CD4-positive, alpha-beta memory T cell (primary cell): ENCODE measurements at regions not wholly inside any gene's neighbourhood (a gene's known extent, or its start where the extent isn't known, plus 50 kb on each side); places are given as distances from the start of the nearest gene placed in this dataset.

Experiments used
- CTCF ChIA-PET: fragments of 350-600 bp; sonication (Branson Sonifier 250); formaldehyde crosslinking; loops from one replicate; lab custom pipeline; 2021; ENCODE audit warnings: inconsistent platforms; ENCODE audit not compliant: partially characterized antibody; lab: Charles Lee
- POLR2A ChIA-PET: fragments of 350-600 bp; sonication (Branson Sonifier 250); formaldehyde crosslinking; loops from one replicate; lab custom pipeline; 2021; ENCODE audit not compliant: partially characterized antibody; lab: Charles Lee
- DNase-seq, 5 donors: peaks; one replicate each; pipeline versions ENCODE4 v3.0.0 to v3.0.0-alpha.2; 2020 to 2022; ENCODE audit warnings: mixed read lengths in 1 of 5
- H3K27ac ChIP-seq: one replicate; pipeline ENCODE4 v1.7.0; 2013; ENCODE audit warnings: low read depth, low read length
- H3K27me3 ChIP-seq: 2 replicates; pipeline ENCODE4 v1.7.0; 2013; ENCODE audit warnings: mild to moderate bottlenecking, low read length, moderate library complexity; ENCODE audit not compliant: insufficient read depth
- H3K36me3 ChIP-seq: 2 replicates; pipeline ENCODE4 v1.7.0; 2013; ENCODE audit warnings: mild to moderate bottlenecking, low read length, moderate library complexity; ENCODE audit not compliant: insufficient read depth
- H3K4me1 ChIP-seq: 2 replicates; pipeline ENCODE4 v1.7.0; 2013; ENCODE audit warnings: mild to moderate bottlenecking, low read length, moderate library complexity; ENCODE audit not compliant: insufficient read depth
- H3K4me3 ChIP-seq, 2 donors: one replicate each; pipeline ENCODE4 v1.7.0; 2013; ENCODE audit warnings: low read length in 2 of 2, mild to moderate bottlenecking in 1 of 2
- H3K9me3 ChIP-seq, 2 donors: one replicate each; pipeline ENCODE4 v1.7.0; 2013; ENCODE audit warnings: low read length in 2 of 2, control low read depth in 1 of 2; ENCODE audit not compliant: control insufficient read depth in 1 of 2
- H3K27ac Mint-ChIP-seq, 7 donors: one replicate each; pipeline ENCODE4 v1.8.0; 2020 to 2021; ENCODE audit warnings: mixed read lengths in 7 of 7, mild to moderate bottlenecking in 6 of 7, inconsistent platforms in 3 of 7, moderate library complexity in 3 of 7
- H3K27me3 Mint-ChIP-seq, 2 donors: one replicate each; pipeline ENCODE4 v1.8.0; 2020 to 2021; ENCODE audit warnings: mixed read lengths in 2 of 2
- H3K36me3 Mint-ChIP-seq, 2 donors: one replicate each; pipeline ENCODE4 v1.8.0; 2020 to 2021; ENCODE audit warnings: mixed read lengths in 2 of 2, inconsistent platforms in 1 of 2, mild to moderate bottlenecking in 1 of 2
- H3K4me1 Mint-ChIP-seq, 4 donors: one replicate each; pipeline ENCODE4 v1.8.0; 2020 to 2021; ENCODE audit warnings: mixed read lengths in 4 of 4, mild to moderate bottlenecking in 1 of 4
- H3K4me3 Mint-ChIP-seq, 8 donors: one replicate each; pipeline ENCODE4 v1.8.0; 2020 to 2021; ENCODE audit warnings: mixed read lengths in 8 of 8, mild to moderate bottlenecking in 7 of 8, moderate library complexity in 6 of 8, inconsistent platforms in 3 of 8
- H3K9me3 Mint-ChIP-seq, 8 donors: one replicate each; pipeline ENCODE4 v1.8.0; 2020 to 2021; ENCODE audit warnings: mixed read lengths in 8 of 8, mild to moderate bottlenecking in 5 of 8, inconsistent platforms in 3 of 8, moderate library complexity in 1 of 8
- intact Hi-C: fragments of 100-400 bp; cut with micrococcal nuclease; formaldehyde crosslinking; loops from one replicate; pipeline ENCODE4 v1.15.1; 2023

DNA sequence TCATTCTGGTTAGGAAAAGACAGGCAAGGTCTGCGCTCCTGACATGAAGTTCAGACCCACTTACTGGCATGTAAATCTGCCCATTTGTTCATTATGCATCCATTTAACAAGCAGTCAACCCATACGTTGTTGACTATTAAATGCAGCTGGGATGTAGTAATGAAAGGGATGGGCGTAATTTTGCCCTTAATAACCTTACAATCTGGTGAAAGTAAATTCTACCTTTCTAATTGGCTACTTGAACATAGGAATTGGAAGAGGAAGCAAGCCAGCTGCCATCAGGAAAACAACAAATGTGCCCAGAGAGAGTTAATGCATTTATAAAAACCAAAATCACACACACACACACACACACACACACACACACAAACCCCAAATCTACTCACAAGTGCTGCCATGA lies 170.2 kb upstream of the PITRM1 start:
- ChIA-PET CTCF (no interaction called here), POLR2A (no interaction called here)
- no peak overlapping the region for H3K4me3 ChIP-seq
- DNase-seq, result no peak
- no peaks in the 10 kb centered on the region for H3K9me3 Mint-ChIP-seq
- H3K27ac ChIP-seq, result no peak overlapping the region
- no peaks in the 10 kb centered on the region for H3K27me3 ChIP-seq
- no peak overlapping the region for H3K27ac Mint-ChIP-seq
- H3K36me3 ChIP-seq, result no peaks in the 10 kb centered on the region
- H3K36me3 Mint-ChIP-seq, result no peaks in the 10 kb centered on the region
- intact Hi-C loops, result no loop called here
- no peak overlapping the region for H3K4me3 Mint-ChIP-seq
- peaks cover 9 to 17% of the 10 kb centered on the region in 2 donors for H3K27me3 Mint-ChIP-seq
- no peaks in the 10 kb centered on the region for H3K9me3 ChIP-seq
- H3K4me1 Mint-ChIP-seq, result no peaks in the 10 kb centered on the region
- H3K4me1 ChIP-seq, result no peaks in the 10 kb centered on the region

DNA sequence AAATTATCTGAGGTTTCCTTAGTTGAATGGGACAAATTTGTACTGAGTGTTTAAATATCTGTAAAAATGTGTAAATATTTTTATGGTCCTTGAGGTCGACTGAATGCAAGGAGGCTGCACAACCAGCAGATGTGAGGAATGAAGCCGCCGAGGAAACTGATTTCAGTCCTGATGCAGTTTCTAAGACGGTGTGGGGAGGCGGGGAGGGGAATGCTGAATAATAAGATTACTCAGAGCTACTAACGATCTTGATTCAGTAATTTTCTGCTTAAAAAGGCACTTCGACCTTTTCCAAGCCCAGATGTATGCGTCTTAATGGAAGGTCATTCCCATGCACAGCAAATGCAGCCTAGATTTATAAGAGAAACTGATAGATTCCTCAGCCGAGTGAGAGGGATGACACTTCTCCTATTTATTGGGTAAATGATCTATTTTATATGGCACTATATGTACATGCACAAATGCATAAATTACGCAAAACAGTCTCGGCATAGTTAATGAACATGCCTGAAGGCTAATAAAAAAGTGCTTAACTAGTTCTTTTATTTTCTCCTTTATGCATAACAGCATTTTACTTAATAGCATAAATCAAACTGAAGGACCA lies 167.6 kb upstream of the PITRM1 start:
- CTCF ChIA-PET, result no interaction called here
- no peaks in the 10 kb centered on the region for H3K4me1 Mint-ChIP-seq
- peaks cover 6 to 7% of the 10 kb centered on the region in 2 donors for H3K27me3 Mint-ChIP-seq
- no peak for DNase-seq
- no peak overlapping the region for H3K4me3 Mint-ChIP-seq
- no peaks in the 10 kb centered on the region for H3K36me3 Mint-ChIP-seq
- H3K4me3 ChIP-seq, result no peak overlapping the region
- H3K9me3 ChIP-seq, result no peaks in the 10 kb centered on the region
- H3K27ac ChIP-seq, result no peak overlapping the region
- no peaks in the 10 kb centered on the region for H3K27me3 ChIP-seq
- no peaks in the 10 kb centered on the region for H3K9me3 Mint-ChIP-seq
- intact Hi-C loops, result no loop called here
- H3K27ac Mint-ChIP-seq, result no peak overlapping the region
- H3K36me3 ChIP-seq, result no peaks in the 10 kb centered on the region
- H3K4me1 ChIP-seq, result no peaks in the 10 kb centered on the region
- POLR2A ChIA-PET, result no interaction called here

DNA sequence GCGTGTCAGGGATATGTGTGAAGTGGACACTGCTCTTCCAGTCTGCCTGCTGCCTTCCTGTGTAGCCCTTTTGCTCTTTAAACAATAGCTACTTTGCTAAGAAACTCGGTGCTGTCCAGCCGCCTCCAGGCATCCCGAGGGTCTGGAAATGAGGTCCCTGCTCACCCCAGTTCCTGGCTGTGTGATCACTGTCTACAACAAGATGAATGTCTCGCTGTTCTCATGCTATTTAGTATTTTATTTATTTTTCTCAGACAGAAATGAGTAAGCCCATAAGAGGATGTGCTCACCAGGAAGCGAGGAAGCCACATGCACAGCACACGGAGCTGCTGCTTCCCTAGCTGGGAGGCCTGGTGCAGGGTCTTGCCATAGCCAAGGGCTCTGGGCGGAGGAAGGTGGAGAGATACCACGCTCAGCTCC lies 167.0 kb upstream of the PITRM1 start:
- Histone ChIP-seq H3K27ac (no peak overlapping the region), H3K9me3 (no peaks in the 10 kb centered on the region), H3K4me1 (no peaks in the 10 kb centered on the region), H3K36me3 (no peaks in the 10 kb centered on the region), H3K4me3 (no peak overlapping the region), H3K27me3 (no peaks in the 10 kb centered on the region)
- Mint-ChIP-seq H3K4me3 (no peak overlapping the region), H3K9me3 (no peaks in the 10 kb centered on the region), H3K36me3 (no peaks in the 10 kb centered on the region), H3K27ac (no peak overlapping the region), H3K4me1 (no peaks in the 10 kb centered on the region), H3K27me3 (peaks cover 0 to 2% of the 10 kb centered on the region in 2 donors)
- ChIA-PET CTCF (no interaction called here), POLR2A (no interaction called here)
- DNase-seq, result no peak
- intact Hi-C loops, result no loop called here

DNA sequence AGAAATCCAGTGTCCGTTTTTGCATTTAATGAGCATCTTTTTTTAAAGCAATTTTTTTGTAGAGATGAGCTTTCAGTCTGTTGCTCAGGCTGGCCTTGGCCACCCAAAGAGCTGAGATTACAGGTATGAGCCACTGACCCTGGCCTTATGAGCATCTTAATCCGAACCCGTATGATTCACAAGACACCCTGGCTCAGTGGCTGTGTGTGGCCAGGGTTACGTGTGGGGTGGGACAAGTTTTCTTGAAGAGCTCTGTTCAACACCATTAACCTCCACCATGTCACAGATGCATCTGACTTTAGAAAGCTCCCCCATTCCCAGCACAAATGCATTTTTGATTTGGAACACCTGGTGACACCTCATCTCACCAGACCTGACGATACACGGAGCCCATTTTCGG lies 166.5 kb upstream of the PITRM1 start:
- POLR2A ChIA-PET, result no interaction called here

GRCh38 chr10:3337741-3338140 lies 165.2 kb upstream of the PITRM1 start:
- peaks cover 0 to 6% of the 10 kb centered on the region in 2 donors for H3K27me3 Mint-ChIP-seq
- no peak overlapping the region for H3K27ac Mint-ChIP-seq
- intact Hi-C loops, result no loop called here
- H3K9me3 Mint-ChIP-seq, result no peaks in the 10 kb centered on the region
- H3K4me1 ChIP-seq, result no peaks in the 10 kb centered on the region
- no peaks in the 10 kb centered on the region for H3K9me3 ChIP-seq
- DNase-seq, result no peak
- no peak overlapping the region for H3K4me3 ChIP-seq
- H3K27ac ChIP-seq, result no peak overlapping the region
- ChIA-PET POLR2A (no interaction called here), CTCF (no interaction called here)
- H3K36me3 Mint-ChIP-seq, result no peaks in the 10 kb centered on the region
- no peaks in the 10 kb centered on the region for H3K4me1 Mint-ChIP-seq
- H3K36me3 ChIP-seq, result no peaks in the 10 kb centered on the region
- no peak overlapping the region for H3K4me3 Mint-ChIP-seq
- no peaks in the 10 kb centered on the region for H3K27me3 ChIP-seq

More for the DNA sequence above, 166.5 kb upstream of the PITRM1 start:
- no peak overlapping the region for H3K4me3 Mint-ChIP-seq
- H3K36me3 Mint-ChIP-seq, result no peaks in the 10 kb centered on the region
- DNase-seq, result no peak
- Histone ChIP-seq H3K27ac (no peak overlapping the region), H3K9me3 (no peaks in the 10 kb centered on the region), H3K4me3 (no peak overlapping the region), H3K36me3 (no peaks in the 10 kb centered on the region), H3K4me1 (no peaks in the 10 kb centered on the region), H3K27me3 (no peaks in the 10 kb centered on the region)
- H3K27ac Mint-ChIP-seq, result no peak overlapping the region
- no peaks in the 10 kb centered on the region for H3K9me3 Mint-ChIP-seq
- CTCF ChIA-PET, result no interaction called here
- intact Hi-C loops, result no loop called here
- no peaks in the 10 kb centered on the region for H3K4me1 Mint-ChIP-seq
- peaks cover 0 to 2% of the 10 kb centered on the region in 2 donors for H3K27me3 Mint-ChIP-seq

- Histone ChIP-seq H3K36me3 (no peaks in the 10 kb centered on the region), H3K27me3 (no peaks in the 10 kb centered on the region), H3K9me3 (no peaks in the 10 kb centered on the region), H3K4me3 (no peak overlapping the region), H3K4me1 (no peaks in the 10 kb centered on the region), H3K27ac (no peak overlapping the region)
- Mint-ChIP-seq H3K9me3 (no peaks in the 10 kb centered on the region), H3K36me3 (no peaks in the 10 kb centered on the region), H3K4me3 (no peak overlapping the region), H3K4me1 (no peaks in the 10 kb centered on the region), H3K27me3 (peaks cover 3 to 10% of the 10 kb centered on the region in 2 donors), H3K27ac (no peak overlapping the region)
- DNase-seq, result no peak
- POLR2A ChIA-PET, result no interaction called here
- intact Hi-C loops, result no loop called here
- CTCF ChIA-PET, result no interaction called here
These were observed 164.2 kb upstream of the PITRM1 start for GRCh38 chr10:3336673-3337293.

- Histone ChIP-seq H3K4me1 (no peaks in the 10 kb centered on the region), H3K4me3 (no peak overlapping the region), H3K27ac (no peak overlapping the region), H3K9me3 (no peaks in the 10 kb centered on the region), H3K36me3 (no peaks in the 10 kb centered on the region), H3K27me3 (no peaks in the 10 kb centered on the region)
- intact Hi-C loops, result no loop called here
- Mint-ChIP-seq H3K9me3 (no peaks in the 10 kb centered on the region), H3K27ac (no peak overlapping the region), H3K4me3 (no peak overlapping the region), H3K27me3 (peaks cover 3 to 11% of the 10 kb centered on the region in 2 donors), H3K4me1 (no peaks in the 10 kb centered on the region), H3K36me3 (no peaks in the 10 kb centered on the region)
- ChIA-PET CTCF (no interaction called here), POLR2A (no interaction called here)
- DNase-seq, result no peak
These were observed 160.8 kb upstream of the PITRM1 start for GRCh38 chr10:3333426-3333825.
